Mesothelial cell of epicardium (in vitro differentiated cells): ENCODE measurements at regions not wholly inside any gene's neighbourhood (a gene's known extent, or its start where the extent isn't known, plus 50 kb on each side); places are given as distances from the start of the nearest gene placed in this dataset.

ENCODE experiments used
- DNase-seq, 2 experiments: peaks; one replicate each; pipeline ENCODE4 v3.0.0; 2021; ENCODE audit warnings: low spot score in 2 of 2; ENCODE audit not compliant: unreplicated experiment in 2 of 2
- H3K27ac Mint-ChIP-seq: 2 replicates; pipeline ENCODE4 v1.8.0; 2021; ENCODE audit warnings: mixed read lengths
- H3K27me3 Mint-ChIP-seq: 2 replicates; pipeline ENCODE4 v1.8.0; 2021; ENCODE audit warnings: low read depth, mixed read lengths
- H3K36me3 Mint-ChIP-seq: 2 replicates; pipeline ENCODE4 v1.8.0; 2021; ENCODE audit warnings: mixed read lengths
- H3K4me1 Mint-ChIP-seq: 2 replicates; pipeline ENCODE4 v1.8.0; 2021; ENCODE audit warnings: mixed read lengths
- H3K4me3 Mint-ChIP-seq: 2 replicates; pipeline ENCODE4 v1.8.0; 2021; ENCODE audit warnings: mild to moderate bottlenecking, moderate library complexity, mixed read lengths
- H3K9me3 Mint-ChIP-seq: 2 replicates; pipeline ENCODE4 v1.8.0; 2021; ENCODE audit warnings: mixed read lengths
- CTCF ChIP-seq: fragments of 200-600 bp; sonication (generic); IDR thresholded peaks from one replicate; pipeline ENCODE4 v1.5.0; 2021; ENCODE audit warnings: antibody characterized with exemption; ENCODE audit not compliant: unreplicated experiment

- no peak for DNase-seq
- Mint-ChIP-seq H3K9me3 (peaks cover 15% of the 10 kb centered on the region), H3K4me3 (no peak overlapping the region), H3K27me3 (no peaks in the 10 kb centered on the region), H3K27ac (peak overlapping the region; percentile 35), H3K4me1 (peaks cover 22% of the 10 kb centered on the region), H3K36me3 (peaks cover 5% of the 10 kb centered on the region)
- no peak for TF ChIP-seq CTCF
Observed at GRCh38 chr14:84003346-84003745, 1526.6 kb upstream of the FLRT2 start.

- TF ChIP-seq CTCF, result no peak
- no peak for DNase-seq
Observed at GRCh38 chr14:84006643-84007155, 1523.2 kb upstream of the FLRT2 start.

GRCh38 chr14:84013424-84013823, 1516.5 kb upstream of the FLRT2 start:
- peaks cover 5% of the 10 kb centered on the region for H3K9me3 Mint-ChIP-seq
- no peak for TF ChIP-seq CTCF
- peaks cover 1% of the 10 kb centered on the region for H3K4me1 Mint-ChIP-seq
- H3K27me3 Mint-ChIP-seq, result no peaks in the 10 kb centered on the region
- H3K36me3 Mint-ChIP-seq, result no peaks in the 10 kb centered on the region
- DNase-seq, result no peak
- no peak overlapping the region for H3K27ac Mint-ChIP-seq
- H3K4me3 Mint-ChIP-seq, result no peak overlapping the region

More at GRCh38 chr14:84006643-84007155, 1523.2 kb upstream of the FLRT2 start:
- H3K4me3 Mint-ChIP-seq, result no peak overlapping the region
- peaks cover 22% of the 10 kb centered on the region for H3K4me1 Mint-ChIP-seq
- peaks cover 3% of the 10 kb centered on the region for H3K9me3 Mint-ChIP-seq
- no peaks in the 10 kb centered on the region for H3K27me3 Mint-ChIP-seq
- no peaks in the 10 kb centered on the region for H3K36me3 Mint-ChIP-seq
- no peak overlapping the region for H3K27ac Mint-ChIP-seq

GRCh38 chr14:84017495-84017894, 1512.4 kb upstream of the FLRT2 start:
- no peak for DNase-seq
- peaks cover 18% of the 10 kb centered on the region for H3K36me3 Mint-ChIP-seq
- H3K27me3 Mint-ChIP-seq, result no peaks in the 10 kb centered on the region
- peaks cover 26% of the 10 kb centered on the region for H3K9me3 Mint-ChIP-seq
- H3K4me1 Mint-ChIP-seq, result peaks cover 1% of the 10 kb centered on the region
- TF ChIP-seq CTCF, result no peak
- H3K27ac Mint-ChIP-seq, result no peak overlapping the region
- H3K4me3 Mint-ChIP-seq, result no peak overlapping the region

GRCh38 chr14:84021433-84021832, 1508.5 kb upstream of the FLRT2 start:
- Mint-ChIP-seq H3K36me3 (peaks cover 21% of the 10 kb centered on the region), H3K9me3 (peaks cover 35% of the 10 kb centered on the region)

More at GRCh38 chr14:84021433-84021832, 1508.5 kb upstream of the FLRT2 start:
- H3K27me3 Mint-ChIP-seq, result no peaks in the 10 kb centered on the region
- no peak overlapping the region for H3K27ac Mint-ChIP-seq
- no peak overlapping the region for H3K4me3 Mint-ChIP-seq
- no peak for DNase-seq
- H3K4me1 Mint-ChIP-seq, result no peaks in the 10 kb centered on the region
- TF ChIP-seq CTCF, result no peak
